K562 (cell line): ENCODE measurements at regions not wholly inside any gene's neighbourhood (a gene's known extent, or its start where the extent isn't known, plus 50 kb on each side); places are given as distances from the start of the nearest gene placed in this dataset.

Source experiments
- ARNT ChIP-seq, 2 experiments: fragments of 450-650 bp; IDR thresholded peaks; 2 replicates each; pipeline ENCODE4 v1.6.1; 2016; ENCODE audit warnings: mild to moderate bottlenecking in 1 of 2
- ATF7 ChIP-seq: fragments of 450-650 bp; IDR thresholded peaks from 2 replicates; pipeline ENCODE4 v1.7.1; 2014; ENCODE audit warnings: mild to moderate bottlenecking, moderate library complexity
- CBX2 ChIP-seq: fragments of 200-600 bp; sonication (generic); IDR thresholded peaks from one replicate; pipeline ENCODE4 v1.6.1; 2012; ENCODE audit warnings: mild to moderate bottlenecking, low read length, inconsistent platforms; ENCODE audit not compliant: insufficient read depth, poor library complexity, severe bottlenecking
- CEBPG ChIP-seq, 3 experiments: fragments of 200-800 bp in 1 of 3; sonication (Bioruptor generic) in 1 of 3; sonication (generic) in 1 of 3; formaldehyde crosslinking in 1 of 3; IDR thresholded peaks in 2 of 3; conservative IDR thresholded peaks in 1 of 3; 2 replicates each; pipeline versions ENCODE4 v1.6.1 to v1.8.0; 2016 to 2022; ENCODE audit warnings: missing compliant biosample characterization in 2 of 3, missing genetic modification characterization in 2 of 3, mild to moderate bottlenecking in 1 of 3, missing genetic modification reagents in 1 of 3
- E2F6 ChIP-seq, 2 experiments: IDR thresholded peaks; 2 replicates each; pipeline ENCODE4 v1.6.1; 2011; ENCODE audit warnings: borderline replicate concordance in 1 of 2, control low read depth in 1 of 2, low read depth in 1 of 2, low read length in 1 of 2, mild to moderate bottlenecking in 1 of 2, mixed read lengths in 1 of 2, moderate library complexity in 1 of 2; ENCODE audit not compliant: insufficient read depth in 1 of 2, insufficient read length in 1 of 2, poor library complexity in 1 of 2, severe bottlenecking in 1 of 2; ENCODE audit errors: extremely low read depth in 1 of 2
- FOSL1 ChIP-seq: fragments of 200-800 bp; sonication (Bioruptor generic); conservative IDR thresholded peaks from 2 replicates; pipeline ENCODE4 v1.6.1; 2016; ENCODE audit warnings: missing genetic modification characterization, missing compliant biosample characterization
- HNRNPL ChIP-seq: fragments of 200-400 bp; formaldehyde crosslinking; IDR thresholded peaks from 2 replicates; pipeline ENCODE4 v1.6.1; 2017; ENCODE audit warnings: low read depth, mild to moderate bottlenecking, low read length
- MAX ChIP-seq: sonication (generic); formaldehyde crosslinking; IDR thresholded peaks from 2 replicates; pipeline ENCODE4 v1.9.0; 2022; ENCODE audit warnings: mild to moderate bottlenecking, missing genetic modification reagents
- MLX ChIP-seq, 2 experiments: fragments of 450-650 bp in 1 of 2; sonication (generic) in 1 of 2; formaldehyde crosslinking; conservative IDR thresholded peaks; 2 replicates each; pipeline versions ENCODE4 v1.4.0 to v1.8.1; 2020 to 2022; ENCODE audit warnings: mild to moderate bottlenecking in 1 of 2, missing genetic modification reagents in 1 of 2
- MYBL2 ChIP-seq, 2 experiments: fragments of 450-650 bp in 1 of 2; sonication (generic) in 1 of 2; formaldehyde crosslinking in 1 of 2; IDR thresholded peaks; 2 replicates each; pipeline versions ENCODE4 v1.6.1 to v1.8.1; 2017 to 2022; ENCODE audit warnings: borderline replicate concordance in 1 of 2, inconsistent platforms in 1 of 2, low read depth in 1 of 2, mild to moderate bottlenecking in 1 of 2, missing genetic modification reagents in 1 of 2, moderate library complexity in 1 of 2
- NFYB ChIP-seq: IDR thresholded peaks from 2 replicates; pipeline ENCODE4 v1.6.1; 2011; ENCODE audit warnings: mild to moderate bottlenecking, moderate library complexity; ENCODE audit not compliant: insufficient read length; ENCODE audit errors: extremely low read depth
- NR4A1 ChIP-seq, 2 experiments: fragments of 250-450 bp in 1 of 2; fragments of 450-650 bp in 1 of 2; sonication (Bioruptor Pico) in 1 of 2; IDR thresholded peaks; 2 replicates each; pipeline versions ENCODE4 v1.4.0 to v1.6.1; 2016 to 2020; ENCODE audit warnings: mild to moderate bottlenecking in 2 of 2, missing compliant biosample characterization in 1 of 2, missing genetic modification characterization in 1 of 2, moderate library complexity in 1 of 2
- POLR2G ChIP-seq: fragments of 200-400 bp; formaldehyde crosslinking; IDR thresholded peaks from 2 replicates; pipeline ENCODE4 v1.6.1; 2017; ENCODE audit warnings: low read depth, mild to moderate bottlenecking, antibody characterized with exemption, low read length, moderate library complexity
- RHOXF2B ChIP-seq: fragments of 250-450 bp; sonication (Bioruptor Pico); conservative IDR thresholded peaks from 2 replicates; pipeline ENCODE4 v1.5.1; 2021
- SREBF1 ChIP-seq: fragments of 150-350 bp; IDR thresholded peaks from 2 replicates; pipeline ENCODE4 v1.6.1; 2014; ENCODE audit warnings: antibody characterized with exemption, low read depth, low read length, borderline replicate concordance
- THRA ChIP-seq: fragments of 450-650 bp; IDR thresholded peaks from 2 replicates; pipeline ENCODE4 v1.6.1; 2017; ENCODE audit warnings: mild to moderate bottlenecking, moderate library complexity
- ZBTB1 ChIP-seq: sonication (generic); formaldehyde crosslinking; IDR thresholded peaks from 2 replicates; pipeline ENCODE4 v1.8.1; 2023; ENCODE audit warnings: missing genetic modification reagents, low read depth, mild to moderate bottlenecking, borderline replicate concordance
- ZNF224 ChIP-seq: sonication (generic); formaldehyde crosslinking; IDR thresholded peaks from 2 replicates; pipeline ENCODE4 v1.8.0; 2022; ENCODE audit warnings: mild to moderate bottlenecking, missing genetic modification reagents

GRCh38 chr6:26216359-26216885, 129.2 kb downstream of the HFE start (continued):
- TF ChIP-seq NR4A1 (CRISPR knock-in tag; IDR thresholded peaks at IDR 0.05) (peak; percentile 81; the same call in 1 of the 2 replicates), NR4A1 (tag; IDR thresholded peaks at IDR 0.05) (no peak), NFYB (peak; percentile 78), CBX2 (no peak), POLR2G (no peak), E2F6 (IDR thresholded peaks at IDR 0.05; ENCODE audit: borderline replicate concordance in 1 of 2, extremely low read depth in 1 of 2, insufficient read depth in 1 of 2, insufficient read length in 1 of 2, low read depth in 1 of 2, low read length in 1 of 2, poor library complexity in 1 of 2, severe bottlenecking in 1 of 2) (peak in 1 of 2 experiments; percentile 46), MYBL2 (IDR thresholded peaks at IDR 0.05; ENCODE audit: low read depth) (peak; percentile 22; the same call in 1 of the 2 replicates), MYBL2 (CRISPR knock-in tag; IDR thresholded peaks at IDR 0.05; ENCODE audit: borderline replicate concordance) (no peak), FOSL1 (peak; percentile 85), MLX (CRISPR knock-in tag; conservative IDR thresholded peaks at IDR 0.05) (no peak; a peak in 1 of 4 replicates), ZNF224 (CRISPR knock-in tag) (peak; percentile 63), HNRNPL (peak; percentile 99), CEBPG (CRISPR knock-in tag; IDR thresholded peaks at IDR 0.05) (peak; percentile 59), CEBPG (tag; conservative IDR thresholded peaks at IDR 0.05 in 1 of 2, IDR thresholded peaks at IDR 0.05 in 1 of 2) (peak; percentile 97 to 99), SREBF1 (no peak), MAX (CRISPR knock-in tag) (peak; percentile 42; the same call in 1 of the 2 replicates), ARNT (IDR thresholded peaks at IDR 0.05) (peak in 1 of 2 experiments; percentile 51; a peak in 1 of 4 replicates), ATF7 (no peak; the same call in 1 of the 2 replicates), RHOXF2B (0 out of 2 replicates have a peak, but pooled peaks have one; percentile 76), THRA (no peak), ZBTB1 (CRISPR knock-in tag) (peak; percentile 87)
